ENCODE measurements at regions not wholly inside any gene's neighbourhood (a gene's known extent, or its start where the extent isn't known, plus 50 kb on each side); places are given as distances from the start of the nearest gene placed in this dataset.

- Mint-ChIP-seq H3K4me3 (ENCODE audit: unreplicated experiment) (no peak overlapping the region), H3K9me3 (ENCODE audit: unreplicated experiment) (no peaks in the 10 kb centered on the region), H3K36me3 (ENCODE audit: unreplicated experiment) (no peaks in the 10 kb centered on the region), H3K27me3 (ENCODE audit: unreplicated experiment) (no peaks in the 10 kb centered on the region), H3K27ac (ENCODE audit: unreplicated experiment) (no peak overlapping the region), H3K4me1 (ENCODE audit: low read depth, unreplicated experiment) (no peaks in the 10 kb centered on the region)
- DNase-seq, result no peak
- TF ChIP-seq CTCF (IDR thresholded peaks at IDR 0.05; ENCODE audit: partially characterized antibody, unreplicated experiment), result no peak
Observed at GRCh38 chr13:40105231-40105630, 449.8 kb downstream of the COG6 start.

- TF ChIP-seq CTCF (IDR thresholded peaks at IDR 0.05; ENCODE audit: partially characterized antibody, unreplicated experiment), result no peak
- Mint-ChIP-seq H3K4me3 (ENCODE audit: unreplicated experiment) (no peak overlapping the region), H3K27me3 (ENCODE audit: unreplicated experiment) (no peaks in the 10 kb centered on the region), H3K27ac (ENCODE audit: unreplicated experiment) (no peak overlapping the region), H3K36me3 (ENCODE audit: unreplicated experiment) (no peaks in the 10 kb centered on the region), H3K4me1 (ENCODE audit: low read depth, unreplicated experiment) (no peaks in the 10 kb centered on the region), H3K9me3 (ENCODE audit: unreplicated experiment) (no peaks in the 10 kb centered on the region)
- DNase-seq, result no peak
Observed at GRCh38 chr13:40109351-40109844, 453.9 kb downstream of the COG6 start.

- Mint-ChIP-seq H3K27me3 (ENCODE audit: unreplicated experiment) (no peaks in the 10 kb centered on the region), H3K9me3 (ENCODE audit: unreplicated experiment) (no peaks in the 10 kb centered on the region), H3K36me3 (ENCODE audit: unreplicated experiment) (no peaks in the 10 kb centered on the region), H3K4me1 (ENCODE audit: low read depth, unreplicated experiment) (no peaks in the 10 kb centered on the region), H3K4me3 (ENCODE audit: unreplicated experiment) (no peak overlapping the region), H3K27ac (ENCODE audit: unreplicated experiment) (no peak overlapping the region)
- DNase-seq, result no peak
- TF ChIP-seq CTCF (IDR thresholded peaks at IDR 0.05; ENCODE audit: partially characterized antibody, unreplicated experiment), result no peak
Observed at GRCh38 chr13:40113643-40114304, 458.3 kb downstream of the COG6 start.

GRCh38 chr13:40114305-40114896 lies 458.9 kb downstream of the COG6 start:
- Mint-ChIP-seq H3K9me3 (ENCODE audit: unreplicated experiment) (no peaks in the 10 kb centered on the region), H3K4me3 (ENCODE audit: unreplicated experiment) (no peak overlapping the region), H3K36me3 (ENCODE audit: unreplicated experiment) (peaks cover under 1% of the 10 kb centered on the region), H3K4me1 (ENCODE audit: low read depth, unreplicated experiment) (no peaks in the 10 kb centered on the region), H3K27ac (ENCODE audit: unreplicated experiment) (no peak overlapping the region), H3K27me3 (ENCODE audit: unreplicated experiment) (no peaks in the 10 kb centered on the region)
- DNase-seq, result no peak
- no peak for TF ChIP-seq CTCF (IDR thresholded peaks at IDR 0.05; ENCODE audit: partially characterized antibody, unreplicated experiment)

- peaks cover 8% of the 10 kb centered on the region for H3K36me3 Mint-ChIP-seq (ENCODE audit: unreplicated experiment)
- no peak overlapping the region for H3K4me3 Mint-ChIP-seq (ENCODE audit: unreplicated experiment)
- H3K27ac Mint-ChIP-seq (ENCODE audit: unreplicated experiment), result no peak overlapping the region
Observed at GRCh38 chr13:40115426-40115825, 460.0 kb downstream of the COG6 start.

More at GRCh38 chr13:40115426-40115825, 460.0 kb downstream of the COG6 start:
- no peaks in the 10 kb centered on the region for H3K4me1 Mint-ChIP-seq (ENCODE audit: low read depth, unreplicated experiment)
- H3K9me3 Mint-ChIP-seq (ENCODE audit: unreplicated experiment), result no peaks in the 10 kb centered on the region
- TF ChIP-seq CTCF (IDR thresholded peaks at IDR 0.05; ENCODE audit: partially characterized antibody, unreplicated experiment), result no peak
- no peaks in the 10 kb centered on the region for H3K27me3 Mint-ChIP-seq (ENCODE audit: unreplicated experiment)
- DNase-seq, result no peak

Data from glutamatergic neuron (in vitro differentiated cells).